IMR-90 (cell line): ENCODE measurements at regions not wholly inside any gene's neighbourhood (a gene's known extent, or its start where the extent isn't known, plus 50 kb on each side); places are given as distances from the start of the nearest gene placed in this dataset.

ENCODE experiments used
- ATAC-seq: fragments of 200-7000 bp; cut with Tn5 transposase; 2 replicates; pipeline ENCODE4 v1.9.1; 2020; ENCODE audit warnings: low read depth, mild to moderate bottlenecking, moderate library complexity
- BruUV-seq: library from RNA; stranded (reverse); fragments of 400-500 nt; replicated peaks from 2 replicates; lab custom pipeline; 2021; lab: Mats Ljungman, UMichigan
- CTCF ChIA-PET: fragments of 300-600 bp; formaldehyde crosslinking; extraction: SDS; loops from one replicate; lab custom pipeline; 2021; ENCODE audit warnings: antibody characterized with exemption; lab: Yijun Ruan, JAX
- POLR2A ChIA-PET: fragments of 300-600 bp; sonication (Branson Sonifier 250); formaldehyde crosslinking; loops from one replicate; lab custom pipeline; 2022; ENCODE audit warnings: antibody characterized with exemption; ENCODE audit not compliant: unreplicated experiment; lab: Charles Lee
- DNase-seq: peaks from one replicate; pipeline ENCODE4 v3.0.0; 2013
- H2AFZ ChIP-seq: replicated peaks from 2 replicates; pipeline ENCODE3; 2013; ENCODE audit warnings: low read length, mild to moderate bottlenecking; ENCODE audit not compliant: poor library complexity
- H2AK5ac ChIP-seq: 2 replicates; pipeline ENCODE4 v1.6.1; 2013; ENCODE audit warnings: low read depth, low read length, inconsistent platforms
- H2AK9ac ChIP-seq: replicated peaks from 2 replicates; pipeline ENCODE3; 2013; ENCODE audit warnings: mild to moderate bottlenecking, low read depth, low read length, moderate library complexity; ENCODE audit not compliant: poor library complexity
- H2BK120ac ChIP-seq: 2 replicates; pipeline ENCODE4 v1.6.1; 2013; ENCODE audit warnings: low read depth, low read length, inconsistent platforms
- H2BK15ac ChIP-seq: 3 replicates; pipeline ENCODE4 v1.6.1; 2013; ENCODE audit warnings: low read depth, low read length, inconsistent platforms
- H2BK20ac ChIP-seq: 2 replicates; pipeline ENCODE4 v1.6.1; 2013; ENCODE audit warnings: low read depth, mild to moderate bottlenecking, inconsistent platforms, low read length, moderate library complexity
- H2BK5ac ChIP-seq: 2 replicates; pipeline ENCODE4 v1.6.1; 2013; ENCODE audit warnings: mild to moderate bottlenecking, low read depth, low read length, inconsistent platforms; ENCODE audit not compliant: poor library complexity, severe bottlenecking
- H3K14ac ChIP-seq: replicated peaks from 2 replicates; pipeline ENCODE4 v1.6.1; 2013; ENCODE audit warnings: low read depth, low read length, inconsistent platforms
- H3K18ac ChIP-seq: 2 replicates; pipeline ENCODE4 v1.6.1; 2013; ENCODE audit warnings: low read depth, low read length, control low read depth
- H3K23ac ChIP-seq: 2 replicates; pipeline ENCODE4 v1.6.1; 2013; ENCODE audit warnings: low read depth, low read length, inconsistent platforms
- H3K27ac ChIP-seq: 2 replicates; pipeline ENCODE4 v1.5.1; 2013; ENCODE audit warnings: mild to moderate bottlenecking, control low read depth, low read length; ENCODE audit not compliant: insufficient read depth
- H3K27me3 ChIP-seq: 2 replicates; pipeline ENCODE4 v1.6.1; 2013; ENCODE audit warnings: low read length; ENCODE audit not compliant: control insufficient read depth, insufficient read depth
- H3K36me3 ChIP-seq: 2 replicates; pipeline ENCODE4 v1.6.1; 2013; ENCODE audit warnings: low read length, mixed read lengths; ENCODE audit not compliant: control insufficient read depth, insufficient read depth
- H3K4ac ChIP-seq: 2 replicates; pipeline ENCODE4 v1.6.1; 2013; ENCODE audit warnings: low read depth, low read length, inconsistent platforms
- H3K4me1 ChIP-seq: 2 replicates; pipeline ENCODE4 v1.6.1; 2013; ENCODE audit warnings: low read length, mixed read lengths; ENCODE audit not compliant: control insufficient read depth, insufficient read depth
- H3K4me2 ChIP-seq: 2 replicates; pipeline ENCODE4 v1.6.1; 2013; ENCODE audit warnings: low read depth, mild to moderate bottlenecking, control low read depth, low read length, moderate library complexity
- H3K4me3 ChIP-seq: 2 replicates; pipeline ENCODE4 v1.5.1; 2013; ENCODE audit warnings: low read depth, mild to moderate bottlenecking, control low read depth, low read length, moderate library complexity; ENCODE audit not compliant: insufficient read depth
- H3K56ac ChIP-seq: 2 replicates; pipeline ENCODE4 v1.6.1; 2013; ENCODE audit warnings: low read length, inconsistent platforms; ENCODE audit not compliant: insufficient read depth; ENCODE audit errors: extremely low read depth
- H3K79me1 ChIP-seq, 2 experiments: 2 replicates each; pipeline ENCODE4 v1.6.1; 2013; ENCODE audit warnings: low read length in 2 of 2, inconsistent platforms in 1 of 2, low read depth in 1 of 2
- H3K9ac ChIP-seq: 2 replicates; pipeline ENCODE4 v1.6.1; 2013; ENCODE audit warnings: low read depth, low read length, control low read depth
- H3K9me1 ChIP-seq: 2 replicates; pipeline ENCODE4 v1.6.1; 2013; ENCODE audit warnings: low read length, inconsistent platforms; ENCODE audit not compliant: insufficient read depth
- H3K9me3 ChIP-seq: 2 replicates; pipeline ENCODE4 v1.6.1; 2013; ENCODE audit warnings: low read length; ENCODE audit not compliant: control insufficient read depth, insufficient read depth
- H4K20me1 ChIP-seq: 2 replicates; pipeline ENCODE4 v1.6.1; 2013; ENCODE audit warnings: low read length, inconsistent platforms; ENCODE audit not compliant: insufficient read depth
- H4K5ac ChIP-seq: 2 replicates; pipeline ENCODE4 v1.6.1; 2013; ENCODE audit warnings: mild to moderate bottlenecking, low read depth, low read length, control low read depth
- H4K8ac ChIP-seq, 2 experiments: 2 replicates each; pipeline ENCODE4 v1.6.1; 2013; ENCODE audit warnings: low read depth in 2 of 2, low read length in 2 of 2, control low read depth in 1 of 2, inconsistent platforms in 1 of 2
- H4K91ac ChIP-seq: 2 replicates; pipeline ENCODE4 v1.6.1; 2013; ENCODE audit warnings: low read depth, low read length, inconsistent platforms; ENCODE audit not compliant: insufficient read depth
- MAFK ChIP-seq: IDR thresholded peaks from 2 replicates; pipeline ENCODE4 v1.6.1; 2012; ENCODE audit warnings: low read depth, low read length, improper control_type of control experiment
- MAZ ChIP-seq: IDR thresholded peaks from 2 replicates; pipeline ENCODE4 v1.6.1; 2012; ENCODE audit warnings: low read depth, mild to moderate bottlenecking, low read length, improper control_type of control experiment, moderate library complexity, borderline replicate concordance
- MXI1 ChIP-seq: IDR thresholded peaks from 2 replicates; pipeline ENCODE4 v1.6.1; 2012; ENCODE audit warnings: low read depth, mild to moderate bottlenecking, low read length, moderate library complexity, borderline replicate concordance
- NFE2L2 ChIP-seq: fragments of 150-350 bp; IDR thresholded peaks from 2 replicates; pipeline ENCODE4 v1.6.1; 2016; ENCODE audit warnings: low read depth, mild to moderate bottlenecking, low read length
- RAD21 ChIP-seq: IDR thresholded peaks from 2 replicates; pipeline ENCODE4 v1.6.1; 2012; ENCODE audit warnings: low read length, improper control_type of control experiment
- RCOR1 ChIP-seq: IDR thresholded peaks from 2 replicates; pipeline ENCODE4 v1.6.1; 2012; ENCODE audit warnings: mild to moderate bottlenecking, low read length, improper control_type of control experiment; ENCODE audit not compliant: insufficient replicate concordance
- WGBS, 2 experiments: methylation state at CpG; one replicate each; pipeline versions ENCODE4 v1.1.5 to v1.1.7; 2013; ENCODE audit warnings: missing lambda C conversion rate in 2 of 2; ENCODE audit not compliant: insufficient read length in 1 of 2; ENCODE audit errors: extremely low coverage in 2 of 2; 5-methylcytosine and 5-hydroxymethylcytosine counted together
- dilution Hi-C: fragments of 300-500 bp; cut with HindIII; formaldehyde crosslinking; loops from one replicate; pipeline ENCODE4 v1.14.3; 2018; ENCODE audit warnings: low sequenced_read_pairs; ENCODE audit not compliant: unreplicated experiment
- in situ Hi-C: fragments of 300-500 bp; cut with MboI; formaldehyde crosslinking; loops from 3 replicates; pipeline ENCODE4 v1.14.3; 2019; ENCODE audit warnings: low sequenced_read_pairs, inconsistent platforms, mixed read lengths
- intact Hi-C: fragments of 100-400 bp; cut with micrococcal nuclease; formaldehyde crosslinking; loops from 2 replicates; pipeline ENCODE4 v1.10.0; 2022

DNA sequence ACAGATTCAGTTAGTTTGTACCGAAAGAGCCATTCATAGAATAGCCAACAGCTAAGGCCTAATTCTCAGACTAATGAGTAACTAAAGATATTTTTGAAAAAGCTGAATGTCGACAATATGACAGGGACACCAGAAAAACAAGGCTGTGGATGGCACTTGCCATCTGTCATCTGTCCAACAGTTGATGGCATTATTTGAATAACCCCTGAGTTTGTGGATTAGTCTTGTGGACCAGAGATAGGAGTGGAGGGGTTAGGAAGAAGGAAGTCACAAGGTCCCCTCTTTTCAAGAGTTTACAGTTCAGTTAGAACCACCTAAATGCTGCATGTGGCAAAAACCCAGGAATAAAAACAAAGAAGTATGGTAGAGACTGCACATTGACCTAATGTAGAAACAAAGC is 356.5 kb upstream of the DUSP10 start:
- dilution Hi-C loops (no loop called here), in situ Hi-C loops (no loop called here), intact Hi-C loops (no loop called here)
- Histone ChIP-seq H2BK20ac (no peak overlapping the region), H3K27me3 (no peaks in the 10 kb centered on the region), H4K91ac (no peak overlapping the region), H3K18ac (no peak overlapping the region), H2BK15ac (no peak overlapping the region), H3K4me3 (no peak overlapping the region), H3K23ac (no peak overlapping the region), H2AK9ac (no peak overlapping the region), H3K9me1 (no peaks in the 10 kb centered on the region; the same call in 1 of the 2 replicates), H3K79me1 (no peaks in the 10 kb centered on the region), H3K4ac (no peak overlapping the region), H3K9me3 (no peaks in the 10 kb centered on the region), H2BK5ac (no peak overlapping the region), H3K56ac (no peak overlapping the region), H3K36me3 (no peaks in the 10 kb centered on the region), H2AFZ (no peak overlapping the region), H4K20me1 (no peaks in the 10 kb centered on the region), H4K8ac (no peak overlapping the region), H2BK120ac (no peak overlapping the region), H3K4me2 (no peak overlapping the region), H4K5ac (no peak overlapping the region), H3K27ac (no peak overlapping the region), H3K9ac (no peak overlapping the region), H3K4me1 (peaks cover 2% of the 10 kb centered on the region; the same call in 1 of the 2 replicates), H3K14ac (no peak overlapping the region), H2AK5ac (no peak overlapping the region)
- CTCF ChIA-PET, result no interaction called here
- ATAC-seq, result no peak
- no peak for DNase-seq
- no peak for TF ChIP-seq MAZ
- no peak for TF ChIP-seq RAD21
- no peak for TF ChIP-seq NFE2L2
- TF ChIP-seq MAFK, result no peak
- TF ChIP-seq RCOR1, result no peak
- no peak for TF ChIP-seq MXI1
- no CpG with 5 or more reads among the region's 2 CpGs for WGBS, 2 experiments
- POLR2A ChIA-PET, result no interaction called here
- BruUV-seq, result no TSS peak
